T-cell (primary cell): ENCODE measurements at regions not wholly inside any gene's neighbourhood (a gene's known extent, or its start where the extent isn't known, plus 50 kb on each side); places are given as distances from the start of the nearest gene placed in this dataset.

ENCODE experiments used
- ATAC-seq, 4 experiments: fragments of 200-7000 bp in 3 of 4; fragments of 150-1000 bp in 1 of 4; cut with Tn5 transposase; replicated peaks in 1 of 4; 1 replicate in 3 of 4; 2 replicates in 1 of 4; pipeline ENCODE4 v1.10.0; 2021; ENCODE audit warnings: moderate library complexity in 3 of 4, mild to moderate bottlenecking in 2 of 4, moderate number of reproducible peaks in 1 of 4
- CTCF ChIA-PET, 2 donors: fragments of 300-600 bp; sonication (Branson Sonifier 250); formaldehyde crosslinking; loops; one replicate each; lab custom pipeline; 2022; ENCODE audit warnings: antibody characterized with exemption in 2 of 2; lab: Charles Lee
- POLR2A ChIA-PET, 2 donors: fragments of 300-600 bp; sonication (Branson Sonifier 250); formaldehyde crosslinking; loops; one replicate each; lab custom pipeline; 2022; ENCODE audit warnings: antibody characterized with exemption in 2 of 2; lab: Charles Lee
- DNase-seq, 35 experiments: peaks; one replicate each; pipeline versions ENCODE4 v3.0.0 to v3.0.0-alpha.2; 2013 to 2023
- H3K27ac ChIP-seq: one replicate; pipeline ENCODE4 v1.5.1; 2013; ENCODE audit warnings: low read length
- H3K27me3 ChIP-seq, 2 experiments: replicated peaks in 1 of 2; 1 replicate in 1 of 2; 2 replicates in 1 of 2; pipeline versions ENCODE4 v1.6.1 to v1.7.0; 2013; ENCODE audit warnings: low read length in 1 of 2, mixed read lengths in 1 of 2; ENCODE audit not compliant: control insufficient read depth in 2 of 2, insufficient read depth in 2 of 2; ENCODE audit errors: extremely low read depth in 1 of 2
- H3K36me3 ChIP-seq, 2 donors: 1 replicate in 1 of 2; 2 replicates in 1 of 2; pipeline versions ENCODE4 v1.6.1 to v1.7.0; 2013; ENCODE audit warnings: low read length in 1 of 2; ENCODE audit not compliant: control insufficient read depth in 2 of 2, insufficient read depth in 1 of 2; ENCODE audit errors: extremely low read depth in 1 of 2
- H3K4me1 ChIP-seq, 2 experiments: 1 replicate in 1 of 2; 2 replicates in 1 of 2; pipeline versions ENCODE4 v1.6.1 to v1.7.0; 2013; ENCODE audit warnings: low read length in 2 of 2, mixed read lengths in 1 of 2; ENCODE audit not compliant: insufficient read depth in 2 of 2, control insufficient read depth in 1 of 2; ENCODE audit errors: extremely low read depth in 1 of 2
- H3K4me3 ChIP-seq, 2 donors: 1 replicate in 1 of 2; 2 replicates in 1 of 2; pipeline versions ENCODE4 v1.5.1 to v1.7.0; 2013; ENCODE audit warnings: mild to moderate bottlenecking in 2 of 2, low read length in 1 of 2, moderate library complexity in 1 of 2; ENCODE audit not compliant: control insufficient read depth in 1 of 2; ENCODE audit errors: extremely low read depth in 1 of 2
- H3K9me3 ChIP-seq: 2 replicates; pipeline ENCODE4 v1.7.0; 2013
- H3K27ac Mint-ChIP-seq, 2 donors: one replicate each; pipeline ENCODE4 v1.8.0; 2020 to 2021; ENCODE audit warnings: mild to moderate bottlenecking in 2 of 2, mixed read lengths in 2 of 2
- H3K27me3 Mint-ChIP-seq, 2 donors: one replicate each; pipeline ENCODE4 v1.8.0; 2021 to 2022; ENCODE audit warnings: mixed read lengths in 2 of 2
- H3K36me3 Mint-ChIP-seq: one replicate; pipeline ENCODE4 v1.8.0; 2021; ENCODE audit warnings: mixed read lengths
- H3K4me1 Mint-ChIP-seq, 3 donors: one replicate each; pipeline ENCODE4 v1.8.0; 2020 to 2022; ENCODE audit warnings: mixed read lengths in 3 of 3, mild to moderate bottlenecking in 1 of 3
- H3K4me3 Mint-ChIP-seq, 3 donors: one replicate each; pipeline ENCODE4 v1.8.0; 2020 to 2022; ENCODE audit warnings: mild to moderate bottlenecking in 3 of 3, mixed read lengths in 3 of 3, moderate library complexity in 3 of 3
- H3K9me3 Mint-ChIP-seq, 3 donors: one replicate each; pipeline ENCODE4 v1.8.0; 2020 to 2022; ENCODE audit warnings: mixed read lengths in 3 of 3
- WGBS: methylation state at CpG from one replicate; pipeline ENCODE4 v1.1.5; 2013; ENCODE audit warnings: missing lambda C conversion rate; ENCODE audit not compliant: insufficient coverage; 5-methylcytosine and 5-hydroxymethylcytosine counted together

DNA sequence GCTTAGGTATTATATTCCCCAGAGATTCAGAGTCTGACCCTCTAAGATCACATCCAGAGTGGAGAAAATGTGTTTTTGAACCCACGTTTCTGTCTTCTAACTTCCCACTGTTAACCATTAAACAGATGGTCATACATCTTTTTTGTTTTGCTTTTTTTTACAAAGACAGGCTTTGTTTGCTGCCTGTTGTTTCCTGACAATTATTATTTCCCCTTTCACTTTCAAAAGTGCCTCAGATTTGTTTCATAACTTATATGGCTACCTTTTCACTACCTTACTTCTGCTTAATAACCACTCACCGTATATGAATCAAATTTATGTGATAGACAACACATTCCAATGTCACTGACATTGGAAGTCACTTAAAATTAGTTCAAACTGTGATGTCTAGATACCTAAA lies 142.2 kb downstream of the HS3ST1 start:
- H3K4me1 Mint-ChIP-seq: peaks cover 0 to 2% (median 0%) of the 10 kb centered on the region in 3 donors
- ATAC-seq: no peak
- no peak overlapping the region for H3K4me3 ChIP-seq
- H3K27ac Mint-ChIP-seq: no peak overlapping the region
- H3K4me3 Mint-ChIP-seq: no peak overlapping the region
- WGBS: 20% methylated on average over 1 of the region's 2 CpGs
- peaks cover 0 to 5% (median 0%) of the 10 kb centered on the region in 3 donors for H3K9me3 Mint-ChIP-seq
- H3K27me3 Mint-ChIP-seq: no peaks in the 10 kb centered on the region
- no peaks in the 10 kb centered on the region for H3K4me1 ChIP-seq
- H3K36me3 Mint-ChIP-seq: no peaks in the 10 kb centered on the region
- H3K36me3 ChIP-seq: no peaks in the 10 kb centered on the region
- ChIA-PET POLR2A (no interaction called here), CTCF (no interaction called here)
- no peak overlapping the region for H3K27ac ChIP-seq
- no peak for DNase-seq
- H3K9me3 ChIP-seq: no peaks in the 10 kb centered on the region
- H3K27me3 ChIP-seq: no peaks in the 10 kb centered on the region

DNA sequence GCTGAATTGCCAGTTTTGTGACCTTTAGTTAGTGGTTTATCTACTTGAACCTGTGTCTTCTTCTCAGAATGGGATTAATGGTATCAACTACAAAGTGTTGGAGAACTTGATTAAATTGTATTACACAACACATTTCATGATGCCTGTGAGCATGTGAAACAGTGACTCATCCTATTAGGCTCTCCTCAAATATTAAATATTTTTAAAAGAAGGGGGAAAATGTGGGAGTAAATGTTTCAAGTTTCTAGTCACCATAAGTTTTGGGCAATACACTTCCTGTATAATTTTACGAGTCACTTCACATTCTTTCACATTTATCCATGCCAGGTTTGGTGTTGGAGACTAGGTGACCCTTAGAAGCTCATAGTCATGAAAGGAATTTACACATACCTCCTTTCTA lies 147.0 kb downstream of the HS3ST1 start:
- Mint-ChIP-seq H3K27me3 (peaks cover 0 to 4% of the 10 kb centered on the region in 2 donors), H3K4me1 (peaks cover 0 to 2% (median 0%) of the 10 kb centered on the region in 3 donors), H3K4me3 (no peak overlapping the region), H3K9me3 (peaks cover 0 to 5% (median 0%) of the 10 kb centered on the region in 3 donors), H3K27ac (no peak overlapping the region), H3K36me3 (no peaks in the 10 kb centered on the region)
- ChIA-PET CTCF (no interaction called here), POLR2A (no interaction called here)
- Histone ChIP-seq H3K9me3 (no peaks in the 10 kb centered on the region), H3K4me1 (no peaks in the 10 kb centered on the region), H3K36me3 (no peaks in the 10 kb centered on the region), H3K27ac (no peak overlapping the region), H3K4me3 (no peak overlapping the region), H3K27me3 (no peaks in the 10 kb centered on the region)
- no peak for DNase-seq
- ATAC-seq: no peak
- no CpG with 5 or more reads among the region's 1 CpG for WGBS

DNA sequence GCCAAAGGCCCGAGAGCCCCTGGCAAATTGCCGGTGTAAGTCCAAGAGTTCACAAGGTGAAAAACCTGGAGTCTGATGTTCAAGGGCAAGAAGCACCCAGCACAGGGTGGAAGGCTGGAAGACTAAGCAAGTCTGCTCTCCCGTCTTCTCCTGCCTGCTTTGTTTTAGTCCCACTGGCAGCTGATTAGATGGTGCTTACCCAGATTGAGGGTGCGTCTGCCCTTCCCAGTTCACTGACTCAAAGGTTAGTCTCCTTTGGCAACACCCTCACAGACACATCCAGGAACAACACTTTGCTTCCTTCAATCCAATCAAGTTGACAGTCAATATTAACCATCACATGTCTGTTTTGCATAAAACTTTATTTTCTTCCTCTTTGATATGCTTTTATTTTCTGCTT lies 157.4 kb downstream of the HS3ST1 start:
- WGBS: 85% methylated on average over 4 of the region's 4 CpGs

DNA sequence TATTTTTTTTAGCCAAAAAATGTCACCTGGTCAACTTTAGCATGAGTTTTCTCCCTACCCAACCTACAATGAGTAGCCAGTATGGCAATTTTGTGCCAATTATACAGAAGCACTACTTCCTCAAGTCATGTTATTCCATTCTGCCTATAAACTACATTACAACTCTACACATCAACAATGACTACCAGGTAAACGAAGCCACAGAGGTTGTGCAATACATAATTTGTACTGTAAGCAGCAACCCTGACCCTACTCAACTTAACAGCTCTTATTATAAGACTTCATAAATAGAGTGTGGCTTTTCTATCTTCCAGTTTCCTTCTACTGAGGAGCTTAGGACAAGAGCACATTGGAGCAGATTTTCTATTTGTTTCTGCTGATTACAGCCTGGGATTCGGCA lies 160.5 kb downstream of the HS3ST1 start:
- H3K4me1 Mint-ChIP-seq: no peaks in the 10 kb centered on the region
- Histone ChIP-seq H3K27ac (no peak overlapping the region), H3K27me3 (no peaks in the 10 kb centered on the region), H3K4me1 (peaks cover 0 to 2% of the 10 kb centered on the region in 2 experiments), H3K36me3 (no peaks in the 10 kb centered on the region), H3K4me3 (no peak overlapping the region), H3K9me3 (no peaks in the 10 kb centered on the region)
- peaks cover 0 to 21% (median 11%) of the 10 kb centered on the region in 3 donors for H3K9me3 Mint-ChIP-seq
- H3K27ac Mint-ChIP-seq: no peak overlapping the region
- no peak overlapping the region for H3K4me3 Mint-ChIP-seq
- H3K36me3 Mint-ChIP-seq: no peaks in the 10 kb centered on the region
- POLR2A ChIA-PET: no interaction called here
- DNase-seq (no peak), ATAC-seq (no peak)
- CTCF ChIA-PET: no interaction called here
- no CpG with 5 or more reads among the region's 2 CpGs for WGBS
- H3K27me3 Mint-ChIP-seq: no peaks in the 10 kb centered on the region

More for the DNA sequence above, 157.4 kb downstream of the HS3ST1 start:
- no peak for DNase-seq
- Histone ChIP-seq H3K36me3 (no peaks in the 10 kb centered on the region), H3K4me3 (no peak overlapping the region), H3K9me3 (no peaks in the 10 kb centered on the region), H3K27me3 (no peaks in the 10 kb centered on the region), H3K4me1 (no peaks in the 10 kb centered on the region), H3K27ac (no peak overlapping the region)
- H3K4me3 Mint-ChIP-seq: no peak overlapping the region
- H3K27me3 Mint-ChIP-seq: no peaks in the 10 kb centered on the region
- ATAC-seq: no peak
- peaks cover 0 to 15% (median 11%) of the 10 kb centered on the region in 3 donors for H3K9me3 Mint-ChIP-seq
- H3K36me3 Mint-ChIP-seq: no peaks in the 10 kb centered on the region
- ChIA-PET POLR2A (no interaction called here), CTCF (no interaction called here)
- H3K4me1 Mint-ChIP-seq: no peaks in the 10 kb centered on the region
- no peak overlapping the region for H3K27ac Mint-ChIP-seq

DNA sequence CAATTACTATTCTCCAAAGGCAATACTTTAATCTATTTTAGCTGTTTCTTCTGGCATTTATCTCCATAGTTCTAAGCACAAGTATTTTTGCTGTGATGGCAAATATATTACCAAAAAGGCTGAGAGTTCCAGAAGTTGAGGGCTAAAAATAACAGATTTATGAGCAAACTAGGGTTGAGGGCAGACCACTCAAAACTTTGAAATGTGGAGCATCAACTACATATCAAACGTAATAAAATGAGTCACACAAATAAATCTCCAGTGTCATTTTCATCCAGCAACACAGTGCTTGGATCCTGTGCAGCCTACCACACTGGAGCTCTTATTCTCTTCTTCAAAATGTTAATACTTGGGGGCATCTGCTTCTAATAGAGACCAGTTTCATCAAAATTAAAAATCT lies 163.9 kb downstream of the HS3ST1 start:
- Histone ChIP-seq H3K27me3 (no peaks in the 10 kb centered on the region), H3K36me3 (no peaks in the 10 kb centered on the region), H3K27ac (no peak overlapping the region), H3K4me3 (no peak overlapping the region), H3K4me1 (peaks cover 0 to 2% of the 10 kb centered on the region in 2 experiments), H3K9me3 (no peaks in the 10 kb centered on the region)
- DNase-seq: no peak
- Mint-ChIP-seq H3K27me3 (no peaks in the 10 kb centered on the region), H3K36me3 (no peaks in the 10 kb centered on the region), H3K4me1 (no peaks in the 10 kb centered on the region), H3K4me3 (no peak overlapping the region), H3K27ac (no peak overlapping the region), H3K9me3 (peaks cover 0 to 21% (median 11%) of the 10 kb centered on the region in 3 donors)
- POLR2A ChIA-PET: no interaction called here
- CTCF ChIA-PET: no interaction called here
- no peak for ATAC-seq
- 57% methylated on average over 1 of the region's 1 CpG for WGBS

DNA sequence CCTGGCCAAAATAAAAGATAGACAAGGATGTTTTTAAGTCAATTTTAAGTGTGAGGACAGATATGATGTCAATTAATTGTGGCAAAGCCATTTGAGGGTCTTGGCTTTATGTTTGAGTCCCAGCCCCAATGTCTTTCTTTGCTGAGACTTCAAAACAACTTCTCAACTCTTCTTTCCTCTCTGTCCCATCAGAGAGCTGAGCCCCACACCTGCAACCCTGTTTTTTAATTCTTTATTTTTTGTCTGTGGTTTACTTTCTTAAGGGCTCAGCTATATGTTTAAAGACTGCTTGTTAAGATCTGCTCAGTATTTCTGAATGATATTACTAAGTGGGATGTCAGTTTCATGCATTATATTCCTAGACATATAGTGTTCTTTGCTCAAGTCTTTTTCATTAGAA lies 164.3 kb downstream of the HS3ST1 start:
- Histone ChIP-seq H3K4me3 (no peak overlapping the region), H3K27me3 (no peaks in the 10 kb centered on the region), H3K9me3 (no peaks in the 10 kb centered on the region), H3K36me3 (no peaks in the 10 kb centered on the region), H3K4me1 (peaks cover 0 to 2% of the 10 kb centered on the region in 2 experiments), H3K27ac (no peak overlapping the region)
- no peaks in the 10 kb centered on the region for H3K4me1 Mint-ChIP-seq
- ATAC-seq: no peak
- no peaks in the 10 kb centered on the region for H3K27me3 Mint-ChIP-seq
- no peak overlapping the region for H3K4me3 Mint-ChIP-seq
- peaks cover 0 to 21% (median 11%) of the 10 kb centered on the region in 3 donors for H3K9me3 Mint-ChIP-seq
- POLR2A ChIA-PET: no interaction called here
- no peak overlapping the region for H3K27ac Mint-ChIP-seq
- no peaks in the 10 kb centered on the region for H3K36me3 Mint-ChIP-seq
- CTCF ChIA-PET: no interaction called here
- DNase-seq: no peak

DNA sequence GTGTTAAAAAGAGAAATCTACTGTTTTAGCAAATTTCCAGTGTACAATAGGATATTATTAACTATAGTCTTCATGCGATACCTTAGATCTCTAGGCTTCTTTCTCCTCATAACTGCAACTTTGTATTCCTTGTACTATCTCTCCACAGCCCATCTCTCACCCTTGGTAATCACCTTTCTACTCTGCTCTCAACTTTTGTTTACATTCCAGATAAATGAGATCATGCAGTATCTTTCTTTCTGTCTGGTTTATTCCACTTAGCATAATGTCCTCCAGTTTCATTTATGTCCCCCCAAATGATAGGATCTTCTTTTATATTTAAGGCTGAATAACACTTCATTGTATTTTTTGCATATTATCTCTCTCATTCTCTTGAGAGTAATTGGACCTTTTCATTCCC lies 165.5 kb downstream of the HS3ST1 start:
- no CpG with 5 or more reads among the region's 1 CpG for WGBS
- no peaks in the 10 kb centered on the region for H3K27me3 ChIP-seq
- Mint-ChIP-seq H3K4me3 (no peak overlapping the region), H3K9me3 (peaks cover 0 to 21% (median 10%) of the 10 kb centered on the region in 3 donors), H3K27me3 (no peaks in the 10 kb centered on the region), H3K4me1 (no peaks in the 10 kb centered on the region), H3K27ac (no peak overlapping the region), H3K36me3 (no peaks in the 10 kb centered on the region)
- H3K4me3 ChIP-seq: no peak overlapping the region
- H3K27ac ChIP-seq: no peak overlapping the region
- H3K36me3 ChIP-seq: no peaks in the 10 kb centered on the region
- H3K9me3 ChIP-seq: no peaks in the 10 kb centered on the region
- ATAC-seq: no peak
- peaks cover 0 to 2% of the 10 kb centered on the region in 2 experiments for H3K4me1 ChIP-seq
- CTCF ChIA-PET: no interaction called here
- POLR2A ChIA-PET: no interaction called here
- DNase-seq: no peak
